ENCODE measurements at regions not wholly inside any gene's neighbourhood (a gene's known extent, or its start where the extent isn't known, plus 50 kb on each side); places are given as distances from the start of the nearest gene placed in this dataset.
"Not testable (repeated sequence)": the region's sequence is repeated elsewhere in the genome, so short reads cannot be mapped to it uniquely, and the experiment has no call there.

DNA sequence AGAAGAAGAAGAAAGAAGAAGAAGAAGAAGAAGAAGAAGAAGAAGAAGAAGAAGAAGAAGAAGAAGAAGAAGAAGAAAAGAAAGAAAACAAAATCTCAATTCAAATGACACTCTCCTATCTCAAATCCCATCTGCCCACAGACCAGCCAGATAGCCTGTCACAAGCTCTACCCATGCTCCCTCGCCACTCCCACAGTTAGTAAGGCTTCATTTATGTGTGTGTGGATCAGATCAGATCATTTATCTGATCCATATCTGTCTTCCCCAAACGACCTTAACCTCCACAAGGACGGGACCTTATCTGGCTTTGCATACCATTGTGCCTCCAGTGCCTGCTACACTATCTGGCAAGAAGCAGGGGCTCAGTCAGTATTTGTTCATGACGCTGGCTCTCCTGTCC is 81.9 kb upstream of the RREB1 start:
- Histone ChIP-seq H3K9me3 (ENCODE audit: control insufficient read depth, low read depth, low read length) (no peaks in the 10 kb centered on the region), H3K23me2 (ENCODE audit: insufficient read length, low read depth, low read length, poor library complexity, severe bottlenecking) (no peaks in the 10 kb centered on the region), H3K56ac (ENCODE audit: insufficient read length, low read depth, low read length) (no peak overlapping the region), H3K27ac (ENCODE audit: insufficient read length, low read depth, low read length) (no peak overlapping the region), H3K79me2 (ENCODE audit: insufficient read depth, low read length) (no peaks in the 10 kb centered on the region), H3K4me1 (ENCODE audit: insufficient read depth, low read length) (no peaks in the 10 kb centered on the region), H3T11ph (ENCODE audit: low read length) (no peak overlapping the region), H4K91ac (ENCODE audit: insufficient read length, low read depth, low read length) (no peak overlapping the region), H2BK15ac (ENCODE audit: low read depth, low read length) (no peak overlapping the region), H2AFZ (ENCODE audit: low read length) (no peak overlapping the region), H2BK20ac (ENCODE audit: low read depth, low read length, poor library complexity, severe bottlenecking) (no peak overlapping the region), H2BK12ac (ENCODE audit: insufficient read length, low read depth, low read length) (no peak overlapping the region), H3K14ac (ENCODE audit: insufficient read depth, low read length) (no peak overlapping the region), H4K5ac (ENCODE audit: insufficient read length, low read depth, low read length) (no peak overlapping the region), H4K8ac (replicated peaks; ENCODE audit: insufficient read length, low read depth, low read length) (no peak overlapping the region), H3K9ac (ENCODE audit: extremely low read depth, insufficient read length, low read length) (no peak overlapping the region), H2BK5ac (ENCODE audit: insufficient read length, low read length) (no peak overlapping the region), H3K18ac (ENCODE audit: insufficient read length, low read depth, low read length) (no peak overlapping the region), H3K27me3 (ENCODE audit: insufficient read depth, low read length) (no peaks in the 10 kb centered on the region), H4K20me1 (ENCODE audit: control insufficient read depth, insufficient read depth, insufficient read length) (no peaks in the 10 kb centered on the region), H3K79me1 (ENCODE audit: insufficient read depth, low read depth, low read length, poor library complexity, severe bottlenecking) (no peaks in the 10 kb centered on the region), H3K23ac (ENCODE audit: insufficient read length, low read depth, low read length) (no peak overlapping the region), H2AK5ac (ENCODE audit: insufficient read length, low read length) (no peak overlapping the region), H3K4ac (ENCODE audit: low read depth, low read length) (no peak overlapping the region), H2BK120ac (ENCODE audit: low read depth, low read length, poor library complexity, severe bottlenecking) (no peak overlapping the region), H3K4me2 (ENCODE audit: insufficient read depth, insufficient read length, low read length) (no peak overlapping the region)
- no CpG with 5 or more reads among the region's 4 CpGs for WGBS (ENCODE audit: extremely low coverage, insufficient read length, low lambda C conversion rate)
- Mint-ChIP-seq H3K4me1 (no peaks in the 10 kb centered on the region), H3K4me3 (no peak overlapping the region), H3K27ac (peak overlapping the region in 1 of 3 experiments; percentile 11; a peak in 1 of 7 replicates), H3K36me3 (ENCODE audit: insufficient read depth in 1 of 3, low read depth in 3 of 3) (peaks cover 3 to 12% (median 4%) of the 10 kb centered on the region in 3 experiments; a peak in 5 of 7 replicates), H3K27me3 (ENCODE audit: low read depth) (no peaks in the 10 kb centered on the region; the same call in 1 of the 2 replicates), H3K9me3 (peaks cover 6 to 16% of the 10 kb centered on the region in 2 experiments)
- no peak for DNase-seq
- no peak for TF ChIP-seq CTCF (conservative IDR thresholded peaks at IDR 0.05)

DNA sequence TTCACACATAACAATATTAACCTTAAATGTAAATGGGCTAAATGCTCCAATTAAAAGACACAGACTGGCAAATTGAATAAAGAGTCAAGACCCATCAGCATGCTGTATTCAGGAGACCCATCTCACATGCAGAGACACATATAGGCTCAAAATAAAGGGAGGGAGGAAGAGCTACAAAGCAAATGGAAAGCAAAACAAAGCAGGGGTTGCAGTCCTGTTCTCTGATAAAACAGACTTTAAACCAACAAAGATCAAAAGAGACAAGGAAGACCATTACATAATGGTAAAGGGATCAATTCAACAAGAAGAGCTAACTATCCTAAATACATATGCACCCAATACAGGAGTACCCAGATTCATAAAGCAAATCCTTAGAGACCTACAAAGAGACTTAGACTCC is 78.8 kb upstream of the RREB1 start:
- H2BK15ac ChIP-seq (ENCODE audit: low read depth, low read length); H3T11ph ChIP-seq (ENCODE audit: low read length); DNase-seq; H2BK5ac ChIP-seq (ENCODE audit: insufficient read length, low read length); H3K9ac ChIP-seq (ENCODE audit: extremely low read depth, insufficient read length, low read length); H3K4ac ChIP-seq (ENCODE audit: low read depth, low read length); H4K5ac ChIP-seq (ENCODE audit: insufficient read length, low read depth, low read length); H4K8ac ChIP-seq (replicated peaks; ENCODE audit: insufficient read length, low read depth, low read length); H3K23me2 ChIP-seq (ENCODE audit: insufficient read length, low read depth, low read length, poor library complexity, severe bottlenecking); H3K23ac ChIP-seq (ENCODE audit: insufficient read length, low read depth, low read length); H2BK12ac ChIP-seq (ENCODE audit: insufficient read length, low read depth, low read length); H3K4me1 ChIP-seq (ENCODE audit: insufficient read depth, low read length); H3K79me1 ChIP-seq (ENCODE audit: insufficient read depth, low read depth, low read length, poor library complexity, severe bottlenecking); H3K4me3 Mint-ChIP-seq; H3K18ac ChIP-seq (ENCODE audit: insufficient read length, low read depth, low read length); H3K4me2 ChIP-seq (ENCODE audit: insufficient read depth, insufficient read length, low read length); H4K91ac ChIP-seq (ENCODE audit: insufficient read length, low read depth, low read length); H3K14ac ChIP-seq (ENCODE audit: insufficient read depth, low read length); H2BK120ac ChIP-seq (ENCODE audit: low read depth, low read length, poor library complexity, severe bottlenecking); H3K4me1 Mint-ChIP-seq; H2AK5ac ChIP-seq (ENCODE audit: insufficient read length, low read length); H3K9me3 ChIP-seq (ENCODE audit: control insufficient read depth, low read depth, low read length); H4K20me1 ChIP-seq (ENCODE audit: control insufficient read depth, insufficient read depth, insufficient read length); H3K27ac ChIP-seq (ENCODE audit: insufficient read length, low read depth, low read length); H2AFZ ChIP-seq (ENCODE audit: low read length); H3K27me3 Mint-ChIP-seq (ENCODE audit: low read depth); H2BK20ac ChIP-seq (ENCODE audit: low read depth, low read length, poor library complexity, severe bottlenecking); H3K79me2 ChIP-seq (ENCODE audit: insufficient read depth, low read length); H3K56ac ChIP-seq (ENCODE audit: insufficient read length, low read depth, low read length); H3K27me3 ChIP-seq (ENCODE audit: insufficient read depth, low read length); H3K27ac Mint-ChIP-seq: not testable (repeated sequence)
- peaks cover 6 to 16% of the 10 kb centered on the region in 2 experiments for H3K9me3 Mint-ChIP-seq
- H3K36me3 Mint-ChIP-seq (ENCODE audit: insufficient read depth in 1 of 3, low read depth in 3 of 3), result peaks cover 3 to 12% (median 4%) of the 10 kb centered on the region in 3 experiments; a peak in 5 of 7 replicates
